ENCODE measurements at regions not wholly inside any gene's neighbourhood (a gene's known extent, or its start where the extent isn't known, plus 50 kb on each side); places are given as distances from the start of the nearest gene placed in this dataset.

DNA sequence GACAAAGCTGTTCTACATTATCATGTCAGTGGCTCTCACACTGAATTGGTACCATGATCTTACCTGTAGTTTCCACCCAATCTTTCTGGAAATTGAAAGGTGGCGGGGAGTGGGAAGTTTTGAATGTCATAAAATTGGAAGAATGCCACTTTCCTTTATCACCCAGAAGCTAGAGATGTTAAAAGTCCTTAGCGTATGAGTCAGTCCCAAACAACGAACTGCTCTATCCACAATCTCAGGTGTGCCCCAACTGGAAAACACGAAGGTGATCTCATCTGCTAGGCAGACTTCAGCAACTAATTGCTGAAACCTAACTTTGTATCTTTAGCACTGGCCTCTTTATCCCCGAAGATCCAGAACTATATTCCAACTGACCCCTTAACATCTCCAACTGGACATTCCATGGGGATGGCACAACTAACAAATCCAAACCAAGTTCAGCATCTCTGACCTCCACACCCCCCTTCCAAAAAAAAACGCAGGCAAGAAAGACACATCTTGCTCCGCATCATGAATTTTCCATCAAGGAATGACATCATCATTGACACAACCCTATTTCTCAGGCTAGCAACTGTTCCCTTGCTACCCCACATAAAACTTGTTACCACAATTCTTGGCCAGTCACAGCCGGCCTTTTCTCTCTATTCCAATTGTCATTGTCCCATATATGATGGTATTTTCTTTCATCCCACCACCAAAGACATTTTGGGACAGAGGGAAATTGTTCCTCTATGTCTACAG is 175.4 kb downstream of the KLF12 start:
- Histone ChIP-seq H3K27ac (no peak overlapping the region), H3K9me3 (no peaks in the 10 kb centered on the region), H3K36me3 (replicated peaks in 1 of 2; ENCODE audit: insufficient read depth in 1 of 2, low read depth in 2 of 2) (no peaks in the 10 kb centered on the region), H3K27me3 (no peaks in the 10 kb centered on the region), H3K4me1 (no peaks in the 10 kb centered on the region), H3K4me3 (no peak overlapping the region)
- ATAC-seq (no peak), DNase-seq (no peak)
- WGBS, 2 donors, result 65 to 68% methylated on average over 8 of the region's 8 CpGs
- TF ChIP-seq POLR2A (IDR thresholded peaks at IDR 0.05), result no peak
- TF ChIP-seq, protein P1, sequence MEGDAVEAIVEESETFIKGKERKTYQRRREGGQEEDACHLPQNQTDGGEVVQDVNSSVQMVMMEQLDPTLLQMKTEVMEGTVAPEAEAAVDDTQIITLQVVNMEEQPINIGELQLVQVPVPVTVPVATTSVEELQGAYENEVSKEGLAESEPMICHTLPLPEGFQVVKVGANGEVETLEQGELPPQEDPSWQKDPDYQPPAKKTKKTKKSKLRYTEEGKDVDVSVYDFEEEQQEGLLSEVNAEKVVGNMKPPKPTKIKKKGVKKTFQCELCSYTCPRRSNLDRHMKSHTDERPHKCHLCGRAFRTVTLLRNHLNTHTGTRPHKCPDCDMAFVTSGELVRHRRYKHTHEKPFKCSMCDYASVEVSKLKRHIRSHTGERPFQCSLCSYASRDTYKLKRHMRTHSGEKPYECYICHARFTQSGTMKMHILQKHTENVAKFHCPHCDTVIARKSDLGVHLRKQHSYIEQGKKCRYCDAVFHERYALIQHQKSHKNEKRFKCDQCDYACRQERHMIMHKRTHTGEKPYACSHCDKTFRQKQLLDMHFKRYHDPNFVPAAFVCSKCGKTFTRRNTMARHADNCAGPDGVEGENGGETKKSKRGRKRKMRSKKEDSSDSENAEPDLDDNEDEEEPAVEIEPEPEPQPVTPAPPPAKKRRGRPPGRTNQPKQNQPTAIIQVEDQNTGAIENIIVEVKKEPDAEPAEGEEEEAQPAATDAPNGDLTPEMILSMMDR (IDR thresholded peaks at IDR 0.05), result no peak
- intact Hi-C loops (cut with DNase I), result no loop called here

GRCh38 chr13:73957889-73958288 is 176.3 kb downstream of the KLF12 start:
- Histone ChIP-seq H3K27ac (no peak overlapping the region), H3K4me3 (no peak overlapping the region), H3K9me3 (no peaks in the 10 kb centered on the region), H3K4me1 (no peaks in the 10 kb centered on the region), H3K27me3 (no peaks in the 10 kb centered on the region), H3K36me3 (replicated peaks in 1 of 2; ENCODE audit: insufficient read depth in 1 of 2, low read depth in 2 of 2) (no peaks in the 10 kb centered on the region)
- WGBS, 2 donors, result 78% methylated on average over 5 of the region's 5 CpGs
- DNase-seq (no peak), ATAC-seq (no peak)
- TF ChIP-seq POLR2A (IDR thresholded peaks at IDR 0.05), result no peak
- TF ChIP-seq, protein P1 (IDR thresholded peaks at IDR 0.05), result no peak
- intact Hi-C loops (cut with DNase I), result no loop called here

- 50 to 54% methylated on average over 1 of the region's 1 CpG for WGBS, 2 donors
- ATAC-seq (no peak), DNase-seq (no peak)
- Histone ChIP-seq H3K27ac (no peak overlapping the region), H3K4me1 (no peaks in the 10 kb centered on the region), H3K36me3 (replicated peaks in 1 of 2; ENCODE audit: insufficient read depth in 1 of 2, low read depth in 2 of 2) (no peaks in the 10 kb centered on the region), H3K27me3 (no peaks in the 10 kb centered on the region), H3K4me3 (no peak overlapping the region), H3K9me3 (no peaks in the 10 kb centered on the region)
- intact Hi-C loops (cut with DNase I), result no loop called here
- no peak for TF ChIP-seq POLR2A (IDR thresholded peaks at IDR 0.05)
- TF ChIP-seq, protein P1 (IDR thresholded peaks at IDR 0.05), result no peak
Measured at GRCh38 chr13:73956795-73957408, 177.3 kb downstream of the KLF12 start.

DNA sequence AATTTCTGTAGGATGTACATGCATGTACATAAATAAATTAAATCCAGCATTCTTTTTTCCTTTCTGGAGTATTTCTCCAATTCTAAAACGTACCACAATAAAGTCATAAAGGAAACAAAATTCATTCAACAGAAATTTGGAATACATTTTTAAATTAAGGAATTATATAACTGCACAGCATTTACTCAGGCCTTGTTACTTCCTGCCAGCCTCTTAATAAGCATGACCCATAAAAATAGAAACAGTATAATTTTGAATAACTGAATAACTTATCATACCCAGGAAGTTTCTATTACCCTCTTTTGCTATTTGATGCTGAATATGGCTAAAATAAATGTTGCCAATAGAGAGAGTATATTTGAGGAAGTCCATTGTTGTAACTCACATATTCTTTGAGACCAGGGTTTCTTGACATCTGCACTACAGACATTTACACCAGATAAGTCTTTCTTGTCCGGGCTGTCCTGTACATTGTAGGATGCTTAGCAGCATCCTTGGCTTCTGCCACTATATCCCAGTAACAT is 178.2 kb downstream of the KLF12 start:
- Histone ChIP-seq H3K36me3 (replicated peaks in 1 of 2; ENCODE audit: insufficient read depth in 1 of 2, low read depth in 2 of 2) (no peaks in the 10 kb centered on the region), H3K9me3 (no peaks in the 10 kb centered on the region), H3K27me3 (no peaks in the 10 kb centered on the region), H3K4me3 (no peak overlapping the region), H3K4me1 (no peaks in the 10 kb centered on the region), H3K27ac (no peak overlapping the region)
- intact Hi-C loops (cut with DNase I), result no loop called here
- TF ChIP-seq POLR2A (IDR thresholded peaks at IDR 0.05), result no peak
- TF ChIP-seq, protein P1 (IDR thresholded peaks at IDR 0.05), result no peak
- DNase-seq (no peak), ATAC-seq (no peak)
- WGBS, 2 donors, result 67 to 68% methylated on average over 2 of the region's 2 CpGs

Data from body of pancreas (tissue), 4 donors.